AG04450 (cell line): ENCODE measurements at regions not wholly inside any gene's neighbourhood (a gene's known extent, or its start where the extent isn't known, plus 50 kb on each side); places are given as distances from the start of the nearest gene placed in this dataset.

Source experiments
- CTCF ChIA-PET: fragments of 300-600, 350-600 bp; formaldehyde crosslinking; extraction: SDS; loops from one replicate; lab custom pipeline; 2022; ENCODE audit warnings: antibody characterized with exemption, inconsistent platforms; lab: Charles Lee
- POLR2A ChIA-PET: fragments of 350-600 bp; formaldehyde crosslinking; extraction: SDS; loops from one replicate; lab custom pipeline; 2021; ENCODE audit warnings: antibody characterized with exemption, inconsistent platforms; lab: Yijun Ruan, JAX
- DNase-seq: peaks from one replicate; pipeline ENCODE4 v3.0.0-alpha.2; 2011; ENCODE audit warnings: low read depth, low spot score
- H3K27ac ChIP-seq: one replicate; pipeline ENCODE4 v1.5.1; 2012; ENCODE audit warnings: low read depth, low read length, control low read depth
- H3K27me3 ChIP-seq: one replicate; pipeline ENCODE4 v1.6.0; 2012; ENCODE audit warnings: low read length; ENCODE audit not compliant: control insufficient read depth, insufficient read depth
- H3K4me3 ChIP-seq: 2 replicates; pipeline ENCODE4 v1.5.1; 2011; ENCODE audit warnings: mild to moderate bottlenecking, low read depth, low read length, control low read depth
- H3K9me3 ChIP-seq: 2 replicates; pipeline ENCODE4 v1.5.1; 2012; ENCODE audit warnings: low read length; ENCODE audit not compliant: control insufficient read depth, insufficient read depth
- TF ChIP-seq, protein P1 (sequence below): IDR thresholded peaks from 2 replicates; pipeline ENCODE4 v1.5.1; 2011; ENCODE audit warnings: low read depth, low read length, control low read depth, inconsistent platforms

DNA sequence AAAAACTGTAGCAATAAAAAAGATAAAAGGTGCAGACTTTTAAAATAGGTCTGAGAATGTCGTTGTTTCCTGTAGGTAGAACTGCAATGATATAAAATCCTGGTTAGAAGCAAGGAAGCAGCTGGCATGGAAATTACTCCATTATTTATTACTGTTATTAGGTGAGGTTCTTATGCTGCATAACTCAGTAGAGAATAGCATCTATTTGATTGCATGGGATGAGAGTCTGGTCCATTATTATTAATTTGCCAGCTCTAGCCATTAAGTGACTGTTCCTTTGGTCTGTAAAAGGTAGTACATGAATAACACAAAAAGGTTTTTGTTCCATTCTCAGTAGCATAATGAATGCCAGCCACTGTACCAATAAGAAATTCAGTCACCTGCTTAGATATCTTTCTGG, 358.6 kb downstream of the RBM43 start:
- no peak for DNase-seq
- Histone ChIP-seq H3K4me3 (no peak overlapping the region), H3K9me3 (peaks cover 17% of the 10 kb centered on the region; the same call in 1 of the 2 replicates), H3K27ac (no peak overlapping the region), H3K27me3 (no peaks in the 10 kb centered on the region)
- TF ChIP-seq, protein P1, sequence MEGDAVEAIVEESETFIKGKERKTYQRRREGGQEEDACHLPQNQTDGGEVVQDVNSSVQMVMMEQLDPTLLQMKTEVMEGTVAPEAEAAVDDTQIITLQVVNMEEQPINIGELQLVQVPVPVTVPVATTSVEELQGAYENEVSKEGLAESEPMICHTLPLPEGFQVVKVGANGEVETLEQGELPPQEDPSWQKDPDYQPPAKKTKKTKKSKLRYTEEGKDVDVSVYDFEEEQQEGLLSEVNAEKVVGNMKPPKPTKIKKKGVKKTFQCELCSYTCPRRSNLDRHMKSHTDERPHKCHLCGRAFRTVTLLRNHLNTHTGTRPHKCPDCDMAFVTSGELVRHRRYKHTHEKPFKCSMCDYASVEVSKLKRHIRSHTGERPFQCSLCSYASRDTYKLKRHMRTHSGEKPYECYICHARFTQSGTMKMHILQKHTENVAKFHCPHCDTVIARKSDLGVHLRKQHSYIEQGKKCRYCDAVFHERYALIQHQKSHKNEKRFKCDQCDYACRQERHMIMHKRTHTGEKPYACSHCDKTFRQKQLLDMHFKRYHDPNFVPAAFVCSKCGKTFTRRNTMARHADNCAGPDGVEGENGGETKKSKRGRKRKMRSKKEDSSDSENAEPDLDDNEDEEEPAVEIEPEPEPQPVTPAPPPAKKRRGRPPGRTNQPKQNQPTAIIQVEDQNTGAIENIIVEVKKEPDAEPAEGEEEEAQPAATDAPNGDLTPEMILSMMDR = no peak
- ChIA-PET POLR2A (no interaction called here), CTCF (no interaction called here)

DNA sequence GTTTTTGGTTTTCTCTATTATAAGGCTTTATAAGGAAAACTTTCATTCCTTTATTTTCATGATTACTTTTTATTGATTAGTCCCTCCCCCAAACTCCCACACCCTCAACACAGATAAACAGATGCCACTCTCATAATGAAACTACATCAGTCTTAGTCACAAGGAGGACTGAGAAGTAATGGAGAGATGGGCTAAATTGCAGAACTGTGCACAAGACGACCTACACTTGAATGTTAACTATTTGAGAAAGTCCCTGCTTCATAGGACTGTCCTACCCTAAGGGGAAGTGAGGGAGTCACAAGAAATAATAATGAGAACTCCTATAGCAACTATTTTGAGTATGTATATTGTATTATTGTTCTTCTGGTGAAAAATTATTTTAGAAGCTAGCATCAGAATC, 360.8 kb downstream of the RBM43 start:
- CTCF ChIA-PET = no interaction called here
- Histone ChIP-seq H3K9me3 (peaks cover 18% of the 10 kb centered on the region; the same call in 1 of the 2 replicates), H3K27ac (no peak overlapping the region), H3K27me3 (no peaks in the 10 kb centered on the region), H3K4me3 (no peak overlapping the region)
- TF ChIP-seq, protein P1 = no peak
- POLR2A ChIA-PET = no interaction called here
- no peak for DNase-seq

DNA sequence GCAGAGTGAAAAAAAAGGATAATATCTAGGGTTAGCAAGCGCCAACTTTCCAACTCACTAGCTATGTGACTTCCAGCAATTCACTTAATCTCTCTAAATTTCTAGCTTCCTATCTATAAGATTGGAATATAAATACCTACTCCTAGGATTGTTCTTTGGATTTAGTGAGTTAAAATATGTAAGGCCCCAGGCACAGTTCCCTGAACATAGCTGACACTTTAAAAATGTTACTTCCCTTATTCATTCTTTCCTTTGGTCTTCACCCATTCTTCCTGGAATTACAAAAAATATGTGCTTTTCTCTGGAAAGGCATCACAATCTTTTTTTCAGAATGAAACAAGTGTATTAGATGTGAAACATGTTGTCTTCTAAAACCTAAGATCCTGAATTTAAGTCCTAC, 365.7 kb downstream of the RBM43 start:
- H3K27ac ChIP-seq = no peak overlapping the region
- H3K27me3 ChIP-seq = no peaks in the 10 kb centered on the region
- CTCF ChIA-PET = no interaction called here
- TF ChIP-seq, protein P1 = no peak
- POLR2A ChIA-PET = no interaction called here
- no peak overlapping the region for H3K4me3 ChIP-seq
- DNase-seq = no peak
- peaks cover 7% of the 10 kb centered on the region; the same call in 1 of the 2 replicates for H3K9me3 ChIP-seq

DNA sequence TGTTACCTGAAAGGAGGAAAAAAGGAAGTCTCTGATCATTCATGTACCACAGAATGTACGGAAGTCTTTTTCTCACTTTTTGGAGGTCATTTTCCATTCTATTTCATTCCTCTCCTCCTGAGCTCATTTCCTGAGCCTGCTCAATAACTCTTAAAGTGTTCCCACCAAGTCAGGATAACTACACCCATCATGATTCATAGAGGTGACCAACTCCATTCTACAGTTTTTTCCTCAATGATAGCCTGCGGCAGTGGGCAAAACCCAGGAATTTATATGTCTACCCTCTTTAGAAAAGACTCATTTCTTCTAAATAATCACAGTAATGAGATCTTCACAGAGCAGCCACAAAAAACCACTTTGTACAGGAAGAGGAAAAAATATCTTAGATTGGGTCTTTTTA, 372.5 kb downstream of the RBM43 start:
- Histone ChIP-seq H3K4me3 (no peak overlapping the region), H3K9me3 (no peaks in the 10 kb centered on the region; the same call in 1 of the 2 replicates), H3K27ac (no peak overlapping the region), H3K27me3 (no peaks in the 10 kb centered on the region)
- TF ChIP-seq, protein P1 = no peak
- DNase-seq = no peak
- POLR2A ChIA-PET = no interaction called here
- CTCF ChIA-PET = interaction anchor here (0.6 kb wide), 1 partner anchor 109 kb away, joined by 3 read pairs; no protein-coding TSS in a partner anchor

DNA sequence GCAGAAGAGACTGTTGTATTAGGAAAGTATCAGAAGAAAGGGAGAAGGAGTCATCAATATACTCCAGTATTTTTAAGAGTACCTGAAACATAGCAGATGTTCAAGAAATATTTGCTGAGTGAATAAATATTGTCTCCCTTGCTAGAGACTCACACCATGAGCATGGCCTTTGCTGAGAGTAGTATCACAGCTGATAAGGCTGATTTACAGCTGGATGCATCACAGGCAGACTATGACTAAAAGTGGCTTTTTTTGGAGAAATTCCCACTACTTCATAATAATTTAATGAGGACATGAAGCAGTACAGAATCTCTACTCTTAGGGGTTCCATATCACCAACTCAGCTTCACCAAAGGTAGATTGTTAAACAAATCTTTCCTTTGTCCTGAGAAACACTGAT, 373.3 kb downstream of the RBM43 start:
- CTCF ChIA-PET = no interaction called here
- Histone ChIP-seq H3K27ac (no peak overlapping the region), H3K27me3 (no peaks in the 10 kb centered on the region), H3K9me3 (no peaks in the 10 kb centered on the region; the same call in 1 of the 2 replicates), H3K4me3 (no peak overlapping the region)
- no peak for DNase-seq
- TF ChIP-seq, protein P1 = no peak
- POLR2A ChIA-PET = no interaction called here
